ENCODE measurements at regions not wholly inside any gene's neighbourhood (a gene's known extent, or its start where the extent isn't known, plus 50 kb on each side); places are given as distances from the start of the nearest gene placed in this dataset.

GRCh38 chr2:497770-498492 lies 179.3 kb downstream of the TMEM18 start:
- TF ChIP-seq POLR2A (IDR thresholded peaks at IDR 0.05) (no peak), CTCF (IDR thresholded peaks at IDR 0.05) (no peak)
